ENCODE measurements at regions not wholly inside any gene's neighbourhood (a gene's known extent, or its start where the extent isn't known, plus 50 kb on each side); places are given as distances from the start of the nearest gene placed in this dataset.
"Not testable (repeated sequence)": the region's sequence is repeated elsewhere in the genome, so short reads cannot be mapped to it uniquely, and the experiment has no call there.

DNA sequence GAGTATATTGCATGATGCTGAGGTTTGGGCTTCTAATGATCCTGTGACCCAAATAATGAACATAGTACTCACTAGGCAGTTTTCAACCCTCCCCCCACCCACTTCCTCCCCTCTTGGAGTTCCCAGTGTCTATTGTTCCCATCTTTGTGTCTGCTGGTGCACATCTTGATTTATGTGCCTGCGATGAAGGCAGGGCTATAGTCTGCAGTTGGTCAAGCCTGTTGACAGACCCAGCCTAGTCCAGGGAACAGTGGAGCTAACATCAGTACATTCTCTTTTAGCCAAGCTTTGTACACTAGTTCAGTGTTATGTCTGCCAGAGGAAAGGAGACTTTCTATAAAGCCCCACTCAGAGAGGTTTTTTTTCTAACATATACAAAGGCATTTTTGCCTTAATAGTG is 287.6 kb downstream of the CPS1 start:
- intact Hi-C loops (cut with DNase I), result no loop called here
- DNase-seq (ENCODE audit: low spot score), result no peak

DNA sequence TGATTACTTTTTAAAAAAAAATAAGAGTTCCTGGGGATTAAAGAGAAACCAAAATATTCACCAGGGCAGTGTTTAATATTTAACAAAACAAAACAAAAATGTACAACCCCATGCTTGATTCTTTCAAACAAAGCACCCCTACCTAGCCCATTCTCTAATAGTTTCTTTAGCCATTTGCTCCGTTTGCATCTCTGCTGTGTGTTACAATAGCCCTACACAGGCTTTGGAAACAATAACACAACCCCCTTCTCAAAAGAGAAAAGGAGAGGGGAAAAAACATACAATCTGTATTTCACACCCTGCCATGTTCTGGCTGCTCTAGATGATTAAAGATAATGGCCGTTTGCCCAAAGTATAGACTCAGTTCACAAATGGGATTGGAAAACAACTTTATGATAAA is 302.9 kb downstream of the CPS1 start:
- no peak for DNase-seq (ENCODE audit: low spot score)
- intact Hi-C loops (cut with DNase I), result no loop called here

DNA sequence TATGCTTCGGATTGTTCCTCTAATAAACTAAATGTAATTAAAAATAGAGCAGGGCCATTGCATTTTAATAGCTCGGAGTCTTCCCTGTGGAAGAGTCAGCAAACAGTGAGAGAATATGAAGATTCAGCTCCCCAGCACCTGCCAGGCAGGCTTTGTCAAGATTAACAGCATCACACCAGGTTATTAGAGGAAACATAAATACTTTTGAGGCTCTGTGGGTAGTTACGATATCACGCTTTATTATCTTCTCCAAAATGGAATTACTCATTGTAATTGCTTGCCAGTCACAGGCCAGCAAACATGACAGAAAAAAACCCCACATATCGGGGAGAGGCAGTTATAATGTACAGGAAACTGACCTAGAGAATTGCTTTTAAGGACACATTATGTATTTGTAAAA is 303.9 kb downstream of the CPS1 start:
- intact Hi-C loops (cut with DNase I), result no loop called here
- no peak for DNase-seq (ENCODE audit: low spot score)

DNA sequence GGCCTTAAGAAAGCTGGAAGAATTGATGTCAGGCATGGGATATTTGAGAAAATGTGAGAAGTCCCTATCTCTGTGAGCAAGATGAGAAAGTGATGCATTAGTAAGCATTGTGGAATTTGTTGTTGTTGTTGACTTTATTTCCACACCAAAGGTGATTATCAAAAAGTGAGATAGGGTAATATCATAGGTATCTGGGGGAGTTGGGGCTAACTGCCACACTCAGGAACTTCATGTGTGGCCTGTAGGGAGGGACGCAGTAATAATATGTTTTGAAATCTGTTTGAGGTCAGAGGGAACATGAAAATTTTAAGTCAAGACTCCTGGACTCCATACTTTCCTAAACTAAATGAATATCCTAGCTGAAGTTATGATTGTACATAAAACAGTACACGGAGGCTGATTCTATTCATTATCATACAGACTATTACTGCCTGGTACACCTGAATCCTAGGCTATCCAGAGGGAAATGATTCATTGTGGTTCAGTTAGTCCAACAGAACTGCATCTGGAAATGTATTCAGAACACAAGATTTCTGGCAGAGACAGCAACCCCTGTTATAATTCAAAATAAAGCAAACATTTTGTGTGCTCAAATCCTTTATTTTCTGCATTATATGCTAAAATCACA is 304.8 kb downstream of the CPS1 start:
- DNase-seq (ENCODE audit: low spot score), result no peak
- intact Hi-C loops (cut with DNase I), result no loop called here

- intact Hi-C loops (cut with DNase I), result no loop called here
- no peak for DNase-seq (ENCODE audit: low spot score)
Measured at GRCh38 chr2:210862283-210863065, 306.1 kb downstream of the CPS1 start.

DNA sequence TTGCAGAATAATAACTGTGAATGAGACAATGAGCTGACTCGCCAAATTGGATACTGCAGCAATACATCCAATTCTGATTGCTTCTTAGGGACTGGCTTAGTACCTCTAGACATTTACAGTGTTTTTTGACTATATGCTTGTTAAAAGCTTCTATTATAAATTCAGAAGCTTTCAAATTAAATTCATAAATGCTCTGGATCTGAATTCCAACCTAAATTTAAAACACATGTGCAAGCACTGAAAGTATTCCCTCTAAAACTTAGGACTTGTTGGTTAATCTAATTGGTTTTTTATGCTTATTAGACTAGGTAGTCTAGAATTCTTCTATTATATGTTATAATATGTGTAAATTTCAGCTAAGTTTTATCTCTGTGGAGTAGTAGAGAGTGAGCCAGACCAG is 306.9 kb downstream of the CPS1 start:
- intact Hi-C loops (cut with DNase I), result no loop called here
- no peak for DNase-seq (ENCODE audit: low spot score)

DNA sequence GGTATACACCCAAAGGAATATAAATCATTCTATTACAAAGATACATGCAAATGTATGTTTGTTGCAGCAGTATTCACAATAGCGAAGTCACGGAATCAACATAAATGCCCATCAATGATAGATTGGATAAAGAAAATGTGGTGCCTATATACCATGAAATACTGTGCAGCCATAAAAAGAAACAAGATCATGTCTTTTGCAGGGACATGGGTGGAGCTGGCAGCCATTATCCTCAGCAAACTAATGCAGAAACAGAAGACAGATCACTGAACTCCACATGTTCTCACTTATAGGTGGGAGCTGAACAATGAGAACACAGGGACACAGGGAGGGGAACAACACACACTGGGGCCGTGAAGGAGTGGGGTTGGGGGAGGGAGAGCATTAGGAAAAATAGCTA is 315.2 kb downstream of the CPS1 start:
- intact Hi-C loops (cut with DNase I); DNase-seq (ENCODE audit: low spot score): not testable (repeated sequence)

DNA sequence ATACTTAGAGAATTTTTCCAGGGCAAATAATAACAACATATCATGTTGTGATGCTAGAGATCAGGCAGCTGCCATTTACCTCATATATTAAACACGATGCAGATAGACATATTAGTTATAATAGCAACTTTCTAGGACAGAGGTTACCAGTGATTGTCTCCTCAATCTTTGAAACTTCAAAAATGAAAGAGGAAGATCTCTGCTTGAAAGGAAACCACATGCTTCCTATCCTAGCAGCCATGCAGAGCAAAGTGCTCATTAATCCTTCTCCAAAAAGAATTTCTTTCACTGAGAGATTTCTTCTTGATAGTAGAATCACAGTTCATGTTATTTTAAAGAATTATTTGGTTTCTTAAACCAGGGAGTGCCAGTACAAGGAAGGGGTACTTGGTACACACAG is 317.2 kb downstream of the CPS1 start:
- intact Hi-C loops (cut with DNase I), result no loop called here
- no peak for DNase-seq (ENCODE audit: low spot score)

DNA sequence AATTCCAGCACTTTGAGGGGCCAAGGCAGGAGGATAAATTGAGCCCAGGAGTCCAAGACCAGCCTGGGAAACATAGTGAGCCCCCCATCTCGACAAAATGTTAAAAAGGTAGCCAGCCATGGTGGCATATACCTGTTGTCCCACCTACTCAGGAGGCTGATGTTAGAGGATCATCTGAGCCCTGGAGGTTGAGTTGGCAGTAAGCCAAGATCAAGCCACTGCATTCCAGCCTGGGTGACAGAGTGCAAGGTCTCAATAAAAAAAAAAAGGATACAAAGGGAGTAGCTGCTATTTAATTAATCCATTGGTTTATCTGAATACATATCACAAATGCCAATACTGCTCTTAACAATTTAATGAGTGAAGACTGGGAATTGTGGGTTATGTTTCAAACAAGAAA is 327.8 kb downstream of the CPS1 start:
- no peak for DNase-seq (ENCODE audit: low spot score)
- intact Hi-C loops (cut with DNase I), result no loop called here

- intact Hi-C loops (cut with DNase I), result no loop called here
- peak; percentile 65 for DNase-seq (ENCODE audit: low spot score)
Measured at GRCh38 chr2:210888035-210888434, 331.6 kb downstream of the CPS1 start.

GRCh38 chr2:210895132-210895531 is 338.7 kb downstream of the CPS1 start:
- no peak for DNase-seq (ENCODE audit: low spot score)
- intact Hi-C loops (cut with DNase I), result no loop called here

DNA sequence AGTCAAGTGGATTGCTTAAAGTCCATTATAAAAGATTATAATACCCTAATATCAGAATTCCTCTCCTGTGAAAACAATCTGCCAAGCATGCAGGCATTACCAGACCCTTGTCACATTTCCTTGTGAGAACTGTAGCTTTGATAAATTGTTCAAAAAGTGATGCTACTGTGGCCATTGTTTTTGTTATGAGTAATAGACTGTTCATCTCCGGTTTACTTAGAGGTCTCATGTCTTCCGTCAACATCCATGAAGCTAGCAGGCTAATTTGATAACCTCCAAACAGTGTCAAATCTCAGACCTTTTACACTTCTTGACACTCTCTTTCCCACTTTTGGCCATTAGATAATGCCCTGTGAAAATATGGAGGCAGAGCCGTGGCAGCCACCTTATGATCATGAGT is 342.7 kb downstream of the CPS1 start:
- DNase-seq (ENCODE audit: low spot score), result no peak
- intact Hi-C loops (cut with DNase I), result no loop called here

- intact Hi-C loops (cut with DNase I), result no loop called here
Measured at GRCh38 chr2:210901326-210901725, 344.9 kb downstream of the CPS1 start.

GRCh38 chr2:210912779-210913178 is 356.4 kb downstream of the CPS1 start:
- no peak for DNase-seq (ENCODE audit: low spot score)
- intact Hi-C loops (cut with DNase I), result no loop called here

More at GRCh38 chr2:210901326-210901725, 344.9 kb downstream of the CPS1 start:
- no peak for DNase-seq (ENCODE audit: low spot score)

DNA sequence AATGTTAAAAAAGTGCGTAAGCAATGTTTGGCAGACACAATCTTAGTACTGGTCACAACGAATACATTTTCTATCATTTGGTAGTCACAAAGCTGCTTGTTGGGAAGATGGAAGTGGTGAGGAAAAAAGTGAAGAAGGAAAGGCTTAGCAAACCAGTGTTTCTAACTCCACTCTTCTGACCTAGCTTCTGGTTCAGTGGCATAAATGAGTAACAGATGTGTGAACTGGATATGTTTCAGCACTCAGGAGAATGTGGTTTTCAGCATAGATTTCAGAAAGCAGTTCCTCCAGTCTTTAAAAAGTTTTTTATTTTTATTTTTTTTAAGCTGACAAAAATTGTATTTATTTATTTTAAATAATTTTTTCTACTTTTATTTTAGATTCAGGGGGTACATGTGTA is 357.1 kb downstream of the CPS1 start:
- no peak for DNase-seq (ENCODE audit: low spot score)
- intact Hi-C loops (cut with DNase I), result no loop called here

GRCh38 chr2:210915912-210916311 is 359.5 kb downstream of the CPS1 start:
- no peak for DNase-seq (ENCODE audit: low spot score)
- intact Hi-C loops (cut with DNase I), result no loop called here

GRCh38 chr2:210917465-210917864 is 361.1 kb downstream of the CPS1 start:
- intact Hi-C loops (cut with DNase I), result no loop called here
- no peak for DNase-seq (ENCODE audit: low spot score)

DNA sequence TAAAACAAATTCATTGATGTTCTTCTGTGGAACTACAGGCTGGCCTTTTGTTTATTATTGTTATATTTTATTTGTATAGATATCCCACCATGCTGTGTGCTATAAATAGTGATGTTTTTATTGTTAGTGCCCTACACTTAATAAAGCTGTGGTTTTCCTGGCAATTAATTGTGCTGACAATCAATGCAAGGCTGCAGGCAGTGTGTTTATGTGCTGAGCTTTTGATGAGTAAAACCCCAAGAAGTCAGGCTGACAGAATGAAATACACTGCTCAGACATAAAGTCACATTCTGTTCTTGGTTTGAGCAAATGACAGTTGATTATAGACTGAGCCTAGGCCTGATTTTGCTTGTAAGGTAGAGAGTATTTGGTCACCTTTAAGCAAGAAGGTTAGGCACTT is 362.7 kb downstream of the CPS1 start:
- intact Hi-C loops (cut with DNase I), result no loop called here
- DNase-seq (ENCODE audit: low spot score), result no peak

DNA sequence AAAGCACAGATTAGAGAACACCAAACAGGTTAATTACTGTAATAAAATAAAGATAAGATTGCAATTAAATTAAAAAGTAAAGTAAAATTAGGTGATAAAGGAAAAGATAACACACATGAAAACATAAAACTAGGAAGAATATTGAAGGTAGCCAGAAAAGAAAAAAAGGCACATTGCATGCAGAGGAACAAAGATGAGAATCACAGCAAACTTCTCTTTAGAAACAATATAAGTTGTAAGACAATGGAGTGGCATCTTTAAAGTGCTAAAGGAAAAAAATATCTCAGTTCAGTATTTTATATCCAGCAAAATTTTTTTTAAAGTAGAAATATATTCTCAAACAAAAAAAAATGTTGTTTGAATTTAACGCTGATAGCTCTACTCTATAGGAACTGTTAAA is 366.0 kb downstream of the CPS1 start:
- no peak for DNase-seq (ENCODE audit: low spot score)
- intact Hi-C loops (cut with DNase I), result no loop called here

- no peak for DNase-seq (ENCODE audit: low spot score)
- intact Hi-C loops (cut with DNase I), result no loop called here
Measured at GRCh38 chr2:210928714-210929113, 372.3 kb downstream of the CPS1 start.

DNA sequence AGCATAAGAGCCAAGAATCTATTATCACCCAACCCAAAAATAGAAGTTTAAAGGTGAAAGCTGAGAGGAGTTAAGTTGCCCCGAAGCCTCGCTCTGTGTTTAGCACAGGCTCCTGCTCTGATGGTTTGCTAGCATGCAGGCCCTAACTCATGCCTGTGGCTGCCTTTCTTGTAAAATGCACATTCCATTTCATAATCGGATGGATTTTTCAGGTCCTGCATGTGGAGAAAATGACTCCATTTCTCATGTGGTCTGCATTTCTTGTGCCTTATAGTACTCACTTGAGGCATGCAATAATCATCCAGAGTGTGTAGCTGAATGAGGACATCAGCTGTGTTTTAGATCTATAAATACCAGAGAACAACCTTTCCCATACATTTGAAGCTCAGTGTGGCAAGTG is 381.8 kb downstream of the CPS1 start:
- no peak for DNase-seq (ENCODE audit: low spot score)
- intact Hi-C loops (cut with DNase I), result no loop called here

All from posterior vena cava (tissue), 2 donors.